Anterior cingulate cortex (tissue), 58 donors: ENCODE measurements at regions not wholly inside any gene's neighbourhood (a gene's known extent, or its start where the extent isn't known, plus 50 kb on each side); places are given as distances from the start of the nearest gene placed in this dataset.
"Not testable (repeated sequence)": the region's sequence is repeated elsewhere in the genome, so short reads cannot be mapped to it uniquely, and the experiment has no call there.

Experiments used
- DNase-seq, 58 donors: peaks; one replicate each; lab custom pipeline; 2025; lab: John Stamatoyannopoulos, UW

DNA sequence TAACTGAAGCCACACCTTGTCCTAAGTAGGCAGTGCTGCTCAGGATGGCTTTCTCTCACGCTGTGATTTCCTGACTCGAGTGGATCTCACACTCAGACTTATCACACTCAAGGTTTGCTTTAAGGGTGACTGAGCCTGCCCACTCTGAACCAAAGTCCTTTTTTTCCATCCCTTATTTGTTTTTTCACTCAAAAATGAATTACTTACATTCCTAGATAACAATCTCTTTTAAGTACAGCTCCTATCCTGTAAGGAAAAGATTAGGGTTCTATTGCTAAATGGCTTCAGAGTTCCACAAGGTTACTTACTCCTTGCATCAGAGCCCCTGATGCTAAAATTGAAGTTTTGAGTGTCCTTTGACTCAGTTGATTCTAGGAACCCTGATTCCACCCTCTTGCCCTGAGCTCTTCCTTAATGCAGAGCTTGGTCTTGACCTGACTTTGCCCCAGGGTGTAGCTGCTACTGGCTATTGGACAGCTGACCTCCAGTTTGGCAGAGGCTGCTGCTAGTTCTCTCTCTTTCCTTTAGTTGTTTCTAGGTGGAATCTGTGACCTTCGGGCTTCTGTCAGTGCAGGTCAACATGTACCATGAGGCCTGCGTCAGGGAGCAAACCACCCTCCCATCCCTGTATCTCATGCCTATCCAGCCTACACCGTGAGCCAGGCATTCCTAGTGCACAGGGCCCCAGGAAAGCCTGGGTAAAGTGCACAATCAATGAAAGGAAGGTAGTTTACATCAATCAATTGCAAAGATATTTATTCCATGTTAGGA, 80.1 kb upstream of the CD55 start:
- no peak for DNase-seq

DNA sequence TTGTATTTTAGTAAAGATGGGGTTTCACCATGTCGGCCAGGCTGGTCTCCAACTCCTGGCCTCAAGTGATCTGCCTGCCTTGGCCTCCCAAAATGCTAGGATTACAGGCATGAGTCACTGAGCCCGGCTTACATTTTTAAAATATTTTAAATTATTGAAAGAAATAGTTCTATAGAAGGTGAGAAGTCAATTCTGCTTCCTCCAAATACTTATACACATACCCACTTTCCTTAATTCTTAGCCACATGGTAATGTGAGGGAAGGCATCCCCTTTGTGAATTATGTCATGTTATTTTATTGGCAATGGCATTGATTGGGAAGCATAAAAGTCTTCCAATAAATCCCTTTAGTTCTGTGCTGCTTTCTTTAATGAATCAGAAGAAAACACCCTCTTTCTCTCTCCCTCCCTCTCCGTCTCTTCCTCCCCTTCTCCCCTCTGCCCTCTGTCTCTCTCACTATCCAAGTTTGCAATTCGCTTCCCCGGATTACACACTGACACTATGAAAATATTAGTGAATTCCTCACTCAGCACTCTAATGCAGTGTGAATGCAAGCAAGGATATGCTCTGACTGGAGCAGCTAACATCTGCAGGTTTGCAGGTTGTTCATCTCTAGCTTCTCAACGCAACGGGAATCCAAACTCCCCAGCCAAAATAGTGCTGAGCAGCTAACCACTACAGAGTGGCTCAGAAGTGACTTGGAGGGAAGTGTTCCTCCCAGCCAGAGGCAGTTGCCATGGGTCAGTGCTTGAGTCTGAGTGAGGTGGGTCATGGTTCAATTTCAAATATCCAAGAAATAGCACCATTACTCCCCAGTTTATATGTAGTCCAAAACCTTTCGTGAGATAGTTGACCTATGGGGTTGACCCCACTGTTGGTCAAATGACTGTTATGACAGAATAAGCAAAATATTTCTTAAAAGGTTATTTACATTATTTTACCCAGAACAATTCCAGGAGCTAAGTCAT, 77.8 kb upstream of the CD55 start:
- no peak for DNase-seq

DNA sequence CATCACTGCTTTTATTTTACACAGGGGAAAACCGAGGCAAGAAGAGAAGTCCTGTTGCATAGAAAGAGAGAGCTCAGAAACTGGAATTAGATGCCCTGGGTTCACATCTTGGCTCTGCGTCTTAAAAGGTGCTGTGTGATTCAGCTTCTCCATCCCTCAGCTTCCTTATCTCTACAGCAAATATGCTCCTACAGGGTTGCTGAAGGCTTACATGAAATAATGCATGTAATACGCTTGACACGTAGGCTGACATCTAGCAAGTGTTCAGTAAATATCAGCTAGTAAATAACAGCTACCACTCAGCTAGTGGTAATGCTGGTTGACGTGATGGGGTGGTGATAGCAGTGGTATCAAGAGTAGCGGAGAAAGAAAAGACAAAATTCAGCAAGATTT, 77.1 kb upstream of the CD55 start:
- no peak for DNase-seq

DNA sequence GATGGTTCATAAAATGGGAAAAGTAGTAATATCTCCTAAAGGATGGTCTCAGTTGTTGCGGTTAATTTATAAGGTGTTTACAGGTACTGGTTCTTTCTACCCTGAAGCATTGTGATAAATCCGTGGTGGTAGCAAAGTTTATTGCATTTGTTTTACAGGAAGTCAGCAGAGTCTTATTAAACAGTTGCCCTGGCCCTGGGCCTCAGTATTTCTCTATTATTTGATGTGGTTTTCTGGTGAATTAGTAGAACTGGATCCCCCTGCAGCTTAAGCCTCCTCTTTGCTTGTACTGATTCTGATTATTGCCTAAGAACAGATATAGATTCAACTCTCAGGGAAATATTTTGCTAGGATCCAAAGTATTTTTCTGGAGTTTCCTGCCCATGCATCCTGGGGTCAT, 76.4 kb upstream of the CD55 start:
- DNase-seq, result no peak

DNA sequence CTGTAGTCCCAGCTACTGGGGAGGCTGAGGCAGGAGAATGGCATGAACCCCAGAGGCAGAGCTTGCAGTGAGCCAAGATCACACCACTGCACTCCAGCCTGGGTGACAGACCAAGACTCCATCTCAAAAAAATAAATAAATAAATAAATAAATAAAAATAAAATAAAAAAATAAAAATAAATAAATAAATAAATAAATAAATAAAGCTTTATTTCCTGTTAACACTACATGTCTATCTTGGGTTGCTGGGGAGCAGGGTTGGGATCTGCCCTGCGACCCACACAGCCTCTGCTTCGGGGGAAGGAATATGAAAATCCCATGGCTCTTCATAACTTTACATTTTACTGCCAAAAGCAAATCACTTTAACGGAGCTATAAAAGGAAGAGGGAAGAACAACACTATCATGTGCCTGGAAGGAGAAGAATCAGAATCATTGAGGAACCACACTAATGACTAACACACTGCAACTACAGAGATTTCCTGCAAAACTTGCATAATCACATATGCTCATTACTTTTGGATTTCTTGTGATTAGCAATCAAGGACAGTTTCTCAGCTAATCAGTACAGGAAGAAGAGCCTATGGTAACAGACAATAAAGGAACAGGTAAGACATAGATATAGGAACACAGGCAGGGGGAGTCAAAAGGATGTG, 72.8 kb upstream of the CD55 start:
- DNase-seq, result peak in 1 of 58 donors; percentile 0

DNA sequence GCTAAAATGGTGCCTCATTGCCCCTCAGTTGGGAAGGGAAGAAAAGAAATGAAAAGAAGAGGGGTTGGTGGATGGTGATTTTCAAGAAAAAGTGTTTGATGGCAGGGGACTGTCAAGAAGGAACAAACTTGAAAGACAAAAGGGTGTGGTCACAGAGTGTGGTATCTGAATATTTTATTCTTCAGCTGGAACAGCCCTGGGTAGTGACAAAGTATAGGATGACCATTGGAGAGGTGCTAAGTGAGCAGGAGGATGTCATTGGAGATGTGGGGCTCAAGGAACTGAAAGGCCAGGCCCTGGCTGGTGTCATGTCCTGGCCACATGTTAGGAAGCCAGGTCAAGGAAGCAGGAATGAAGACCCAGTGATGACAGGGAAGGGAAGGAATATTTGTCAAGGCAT, 71.0 kb upstream of the CD55 start:
- DNase-seq, result no peak

DNA sequence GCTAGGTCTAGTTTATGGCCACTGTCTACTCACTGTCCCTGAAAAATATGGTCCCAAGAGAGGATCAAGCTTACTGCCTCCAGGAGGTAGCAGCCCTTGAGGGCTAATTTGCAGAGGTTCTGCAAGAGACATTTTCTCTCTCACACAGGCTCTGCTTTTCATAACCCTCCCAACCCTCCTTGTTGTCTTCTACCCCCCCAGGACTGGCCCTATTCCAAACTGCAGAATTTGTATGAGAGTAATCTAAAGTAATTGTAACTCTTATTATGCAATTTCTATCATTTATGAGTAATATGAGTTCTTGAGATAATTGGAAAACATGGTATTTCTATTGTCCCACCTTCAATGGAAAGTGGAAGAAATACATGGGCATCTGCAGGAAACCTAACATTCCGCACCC, 70.4 kb upstream of the CD55 start:
- no peak for DNase-seq

DNA sequence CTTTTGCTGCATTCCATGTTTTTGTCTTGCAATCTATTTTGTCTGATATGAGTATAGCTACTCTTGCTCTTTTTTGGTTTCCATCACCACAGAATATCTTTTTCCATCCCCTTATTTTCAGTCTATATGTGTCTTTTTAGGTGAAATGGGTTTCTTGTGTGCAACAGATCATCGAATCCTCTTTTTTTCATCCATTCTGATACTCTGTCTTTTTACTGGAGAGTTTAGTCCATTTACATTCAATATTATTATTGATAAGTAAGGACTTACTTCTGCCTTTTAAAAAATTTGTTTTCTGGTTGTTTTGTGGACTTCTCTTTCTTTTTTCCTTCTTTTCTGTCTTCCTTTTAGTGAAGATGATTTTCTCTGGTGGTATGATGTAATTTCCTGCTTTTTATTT, 64.6 kb upstream of the CD55 start:
- DNase-seq, result no peak

DNA sequence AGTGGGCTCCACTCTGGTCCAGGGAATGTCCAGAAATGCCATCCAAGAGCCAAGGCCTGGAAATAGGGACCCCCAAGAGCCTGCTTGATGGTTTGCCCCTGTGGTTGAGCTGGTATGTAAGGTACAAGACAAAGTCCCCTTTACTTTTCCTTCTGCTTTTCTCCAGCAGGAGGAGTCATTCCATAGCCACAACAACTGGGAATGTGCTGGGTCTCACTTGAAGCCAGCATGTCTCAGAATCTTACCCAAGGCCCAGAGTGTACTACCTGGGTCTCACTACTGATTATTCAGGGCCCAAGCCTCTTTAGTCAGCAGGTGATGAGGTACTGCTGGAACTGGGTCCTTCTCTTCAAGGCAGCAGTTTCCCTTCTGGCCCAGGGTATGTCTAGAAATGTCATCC, 62.1 kb upstream of the CD55 start:
- DNase-seq, result no peak

DNA sequence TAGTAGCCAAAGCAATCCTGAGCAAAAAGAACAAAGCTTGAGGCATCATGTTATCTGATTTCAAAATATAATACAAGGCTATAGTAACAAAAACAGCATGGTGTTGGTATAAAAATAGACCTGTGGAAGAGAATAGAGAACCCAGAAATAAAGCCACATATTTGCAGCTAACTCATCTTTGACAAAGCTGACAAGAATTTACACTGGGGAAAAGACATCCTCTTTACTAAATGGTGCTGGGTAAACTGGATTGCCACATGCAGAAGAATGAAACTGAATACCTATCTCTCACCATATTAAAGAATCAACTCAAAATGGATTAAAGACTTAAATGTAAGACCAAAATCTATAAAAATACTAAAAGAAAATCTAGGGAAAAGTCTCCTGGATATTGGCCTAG, 59.5 kb upstream of the CD55 start:
- DNase-seq, result no peak

DNA sequence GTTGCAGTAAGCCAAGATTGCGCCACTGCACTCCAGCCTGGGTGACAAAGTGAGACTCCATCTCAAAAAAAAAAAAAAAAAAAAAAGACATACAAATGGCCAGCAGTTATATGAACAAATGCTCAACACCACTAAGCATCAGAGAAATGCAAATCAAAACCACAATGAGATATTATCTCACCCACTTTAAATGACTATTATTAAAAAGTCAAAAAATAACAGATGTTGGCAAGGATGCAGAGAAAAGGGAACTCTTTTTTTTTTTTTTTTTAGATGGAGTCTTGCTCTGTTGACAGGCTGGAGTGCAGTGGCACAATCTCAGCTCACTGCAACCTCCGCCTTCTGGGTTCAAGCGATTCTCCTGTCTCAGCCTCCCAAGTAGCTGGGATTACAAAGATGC, 58.6 kb upstream of the CD55 start:
- not testable (repeated sequence) for DNase-seq

DNA sequence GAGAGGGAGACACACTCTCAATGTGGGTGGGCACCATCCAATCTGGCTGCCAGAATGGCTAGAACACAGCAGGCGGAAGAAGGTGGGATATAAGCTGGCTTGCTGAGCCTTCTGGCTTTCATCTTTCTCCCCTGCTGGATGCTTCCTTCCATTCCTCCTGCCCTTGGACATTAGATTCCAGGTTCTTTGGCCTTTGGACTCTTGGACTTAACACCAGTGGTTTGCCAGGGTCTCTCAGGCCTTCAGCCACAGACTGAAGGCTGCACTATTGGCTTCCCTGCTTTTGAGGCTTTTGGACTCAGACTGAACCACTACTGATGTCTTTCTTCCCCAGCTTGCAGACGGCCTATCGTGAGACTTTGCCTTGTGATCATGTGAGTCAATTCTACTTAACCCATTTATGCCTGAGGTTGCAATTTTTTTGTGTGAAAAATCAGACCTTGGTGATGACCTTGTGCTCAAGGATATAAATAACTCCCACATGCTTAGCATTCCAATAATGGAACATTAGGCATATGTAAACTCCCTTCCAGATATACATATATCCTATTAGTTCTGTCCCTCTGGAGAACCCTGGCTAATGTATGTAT, 56.7 kb upstream of the CD55 start:
- no peak for DNase-seq

DNA sequence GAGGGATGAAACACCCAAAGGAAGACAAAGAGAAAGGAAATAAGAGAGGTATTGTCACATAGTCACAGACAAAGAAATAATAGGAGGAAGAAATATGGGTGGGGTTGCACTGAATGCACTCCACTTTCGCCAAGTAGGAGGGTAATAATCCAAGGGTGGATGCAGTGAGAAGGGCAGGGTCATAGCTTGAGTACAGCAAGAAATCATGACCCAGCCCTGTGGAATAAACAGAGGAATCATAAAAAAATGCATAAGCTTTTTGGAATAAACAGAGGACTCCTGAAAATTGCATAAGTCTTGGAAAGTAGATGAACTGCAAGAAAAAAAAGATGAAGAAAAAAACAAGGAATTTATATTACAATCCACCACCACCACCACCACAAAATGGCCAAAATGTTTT, 53.1 kb upstream of the CD55 start:
- DNase-seq, result no peak

DNA sequence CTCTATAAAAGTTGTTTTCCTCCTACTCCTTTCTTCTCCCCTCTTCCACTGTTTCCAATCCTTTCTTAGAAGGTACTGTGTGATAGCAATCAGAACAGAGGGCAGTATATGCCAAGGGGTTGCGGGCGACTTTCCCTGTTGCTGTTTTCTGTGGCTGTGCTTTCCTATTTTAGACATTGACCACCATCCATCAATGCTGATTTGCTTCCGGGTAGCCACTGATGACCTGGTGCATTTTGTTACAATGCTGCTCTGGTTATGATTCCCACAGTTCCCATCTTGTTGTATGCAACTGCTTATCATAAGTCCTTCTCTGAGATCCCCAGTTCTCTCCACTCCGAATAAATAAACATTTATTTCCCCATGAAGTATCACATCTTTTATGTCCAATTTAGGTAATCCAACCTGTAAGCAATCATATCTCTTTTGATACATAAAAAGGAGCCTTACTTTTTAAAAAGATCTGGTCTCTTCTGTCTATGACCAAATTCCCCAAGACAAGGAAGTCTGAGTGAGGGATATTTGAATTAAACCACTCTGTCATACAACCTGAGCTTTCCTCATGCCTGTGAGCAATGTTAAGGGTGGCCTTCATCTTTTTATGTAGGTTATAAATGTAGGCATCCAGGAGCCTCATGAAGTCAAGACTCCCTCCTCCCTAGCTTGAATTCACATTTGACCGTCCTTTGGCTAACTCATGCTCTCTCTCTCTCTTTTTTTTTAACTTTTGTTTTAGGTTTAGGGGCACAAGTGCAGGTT, 52.5 kb upstream of the CD55 start:
- no peak for DNase-seq
